ENCODE measurements at regions not wholly inside any gene's neighbourhood (a gene's known extent, or its start where the extent isn't known, plus 50 kb on each side); places are given as distances from the start of the nearest gene placed in this dataset.
"Not testable (repeated sequence)": the region's sequence is repeated elsewhere in the genome, so short reads cannot be mapped to it uniquely, and the experiment has no call there.

- not testable (repeated sequence) for DNase-seq
These were observed 516.3 kb upstream of the API5 start for GRCh38 chr11:42795483-42795882.

DNA sequence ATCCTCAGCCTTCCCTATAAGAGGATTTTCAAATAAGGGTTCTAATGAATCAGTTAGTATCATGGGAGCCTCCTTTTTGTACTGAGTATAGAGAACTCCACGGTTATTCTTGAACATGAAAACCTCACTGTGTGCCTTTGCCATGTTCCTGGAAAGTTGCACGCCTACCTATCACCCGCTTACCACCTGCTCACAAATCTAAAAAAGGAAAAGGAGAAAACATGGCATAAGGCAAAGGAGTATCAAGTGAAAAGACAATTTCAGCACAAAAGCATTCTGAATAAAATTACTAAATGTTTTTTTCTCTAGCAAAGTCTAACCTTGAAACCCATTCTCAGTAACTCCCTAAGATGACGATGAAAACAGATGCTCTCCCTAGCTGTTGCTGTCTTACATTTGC, 511.8 kb upstream of the API5 start:
- DNase-seq = no peak

GRCh38 chr11:42802201-42802899, 509.4 kb upstream of the API5 start:
- DNase-seq = no peak

- DNase-seq = no peak
These were observed 505.6 kb upstream of the API5 start for GRCh38 chr11:42806191-42806590.

GRCh38 chr11:42812361-42812760, 499.4 kb upstream of the API5 start:
- no peak for DNase-seq

DNA sequence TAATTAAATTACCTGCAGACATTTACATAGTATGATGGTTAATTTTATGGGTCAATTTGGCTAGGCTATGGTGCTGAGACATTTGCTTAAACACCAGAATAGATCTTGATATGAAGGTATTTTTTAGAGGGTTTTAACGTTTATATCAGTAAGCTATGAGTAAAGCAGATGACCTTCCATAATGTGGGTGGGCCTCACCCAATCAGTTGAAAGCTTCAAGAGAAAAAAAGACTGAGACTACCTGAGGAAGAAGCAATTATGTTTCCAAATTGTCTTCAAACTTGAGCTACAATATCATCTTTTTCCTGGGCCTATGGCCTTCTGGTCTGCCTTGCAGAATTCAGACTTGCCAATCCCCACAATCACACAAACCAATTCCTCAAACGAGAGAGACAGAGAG, 498.8 kb upstream of the API5 start:
- DNase-seq = no peak

- DNase-seq = no peak
These were observed 495.3 kb upstream of the API5 start for GRCh38 chr11:42816471-42816870.

- DNase-seq = no peak
These were observed 492.7 kb upstream of the API5 start for GRCh38 chr11:42819126-42819525.

DNA sequence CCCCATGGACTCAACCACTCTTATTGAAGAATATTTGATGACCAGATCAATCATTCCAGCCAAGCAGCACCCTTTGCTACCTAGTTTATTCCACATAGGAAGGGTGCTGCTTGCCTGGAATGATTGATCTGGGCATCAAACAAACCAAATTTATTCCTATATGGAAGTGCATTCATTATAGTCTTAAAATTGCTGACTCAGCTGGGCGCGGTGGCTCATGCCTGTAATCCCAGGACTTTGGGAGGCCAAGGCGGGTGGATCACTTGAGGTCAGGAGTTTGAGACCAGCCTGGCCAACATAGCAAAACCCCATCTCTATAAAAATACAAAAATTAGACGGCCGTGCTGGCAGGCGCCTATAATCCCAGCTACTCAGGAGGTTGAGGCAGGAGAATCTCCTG, 489.6 kb upstream of the API5 start:
- not testable (repeated sequence) for DNase-seq

DNA sequence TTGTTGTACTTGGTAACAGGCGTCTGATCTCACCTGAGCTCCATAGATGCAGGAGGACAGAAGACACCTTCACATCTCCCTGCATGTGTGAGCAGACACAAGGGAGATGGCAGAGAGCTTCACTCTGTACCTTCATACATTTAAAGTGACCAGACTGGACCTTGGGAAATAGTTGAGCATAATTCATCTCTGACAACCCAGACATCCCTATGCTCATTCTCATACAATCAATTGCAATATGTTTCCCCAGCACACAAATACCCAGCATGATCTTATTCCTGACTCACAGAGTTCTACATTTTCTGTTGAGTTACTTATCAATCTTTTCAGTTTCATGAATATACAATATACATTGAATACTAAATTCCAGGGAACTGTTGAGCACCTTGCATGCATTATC, 488.2 kb upstream of the API5 start:
- DNase-seq = no peak

DNA sequence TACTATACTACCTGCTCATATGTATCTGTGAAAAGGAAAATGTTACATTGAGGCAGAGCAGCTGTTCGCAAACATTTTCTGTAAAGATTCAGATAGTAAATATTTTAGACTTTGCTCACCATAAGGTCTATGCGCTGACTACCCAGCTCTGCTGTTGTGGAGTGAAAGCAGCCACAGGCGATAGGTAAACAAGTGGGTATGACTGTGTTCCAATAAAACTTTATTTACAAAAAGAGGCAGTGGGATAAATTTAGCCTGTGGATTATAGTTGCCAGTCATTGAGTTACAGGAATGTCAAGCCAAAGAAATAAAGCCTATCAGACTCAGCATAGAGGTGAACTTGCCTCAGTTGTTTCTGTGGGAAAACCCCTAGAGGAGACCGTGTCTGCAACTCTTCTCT, 487.7 kb upstream of the API5 start:
- no peak for DNase-seq

DNA sequence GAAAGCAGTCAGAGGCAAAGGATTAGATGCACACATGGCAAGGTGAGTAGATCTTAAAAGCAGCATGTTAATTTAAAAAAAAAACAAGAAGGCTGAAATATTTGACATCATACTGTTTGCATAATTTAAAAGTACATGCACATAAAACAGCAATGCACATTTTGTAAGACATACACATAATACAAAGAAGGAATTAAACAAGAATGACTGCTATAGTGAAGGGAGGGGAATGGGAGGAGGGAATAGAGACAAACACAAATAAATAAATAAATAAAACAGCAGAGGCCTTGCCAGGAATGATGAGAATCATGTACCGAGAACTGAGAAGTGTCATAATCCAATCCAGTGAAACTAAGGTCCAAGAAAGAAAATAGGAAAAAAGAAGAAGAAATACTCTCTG, 486.2 kb upstream of the API5 start:
- DNase-seq = no peak

- DNase-seq = no peak
These were observed 484.0 kb upstream of the API5 start for GRCh38 chr11:42827845-42828244.

DNA sequence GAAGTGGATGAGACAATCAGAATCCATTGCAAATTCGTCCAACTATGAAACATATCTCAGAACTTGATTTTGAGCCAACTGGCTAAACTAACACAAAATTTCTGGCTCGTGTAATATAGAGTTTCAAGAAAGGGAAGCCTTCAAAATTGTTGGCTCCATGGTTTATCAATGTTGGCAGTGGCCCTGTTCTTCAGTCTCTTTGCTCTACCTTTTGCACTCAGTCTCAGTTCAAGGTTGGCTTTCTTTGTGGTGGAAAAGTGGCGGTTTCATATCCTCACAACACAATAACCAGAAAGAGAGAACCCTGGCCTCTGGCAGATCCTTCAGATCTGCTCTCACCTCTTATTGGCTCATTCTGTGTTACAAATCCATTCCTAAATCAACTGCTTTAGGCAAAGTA, 473.8 kb upstream of the API5 start:
- DNase-seq = no peak

DNA sequence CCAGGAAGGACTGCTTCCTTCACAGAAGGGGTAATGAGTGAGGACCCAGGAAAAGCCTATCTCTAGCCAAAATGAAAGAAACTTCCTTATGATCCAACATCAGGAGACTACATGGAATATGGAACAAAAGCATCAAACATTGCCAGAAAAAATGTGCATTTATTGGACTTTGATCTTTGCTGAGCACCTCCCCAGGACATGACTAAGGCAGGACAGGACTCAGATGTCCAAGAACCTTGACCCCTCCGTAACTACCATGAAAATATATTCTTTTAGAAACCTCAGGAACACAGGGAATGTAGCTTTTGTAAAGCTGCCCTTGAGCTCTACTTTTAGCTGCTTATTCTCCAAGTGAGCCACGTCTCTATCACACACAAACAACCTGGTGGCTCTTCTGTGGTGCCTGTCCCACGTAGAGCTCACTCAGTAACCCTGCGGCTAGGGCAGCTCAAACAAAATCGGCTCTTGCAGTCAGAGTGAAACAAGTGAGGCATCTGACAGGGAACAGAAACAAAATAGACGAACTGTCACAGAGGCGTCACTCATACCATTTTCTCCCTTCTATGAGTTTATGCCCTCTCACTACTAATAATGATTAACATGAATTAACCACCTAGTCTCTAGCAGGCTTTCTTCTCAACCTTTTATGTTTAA, 471.5 kb upstream of the API5 start:
- no peak for DNase-seq

GRCh38 chr11:42840860-42841259, 470.9 kb upstream of the API5 start:
- no peak for DNase-seq

GRCh38 chr11:42841556-42841955, 470.2 kb upstream of the API5 start:
- no peak for DNase-seq

GRCh38 chr11:42849362-42849761, 462.4 kb upstream of the API5 start:
- DNase-seq = no peak

DNA sequence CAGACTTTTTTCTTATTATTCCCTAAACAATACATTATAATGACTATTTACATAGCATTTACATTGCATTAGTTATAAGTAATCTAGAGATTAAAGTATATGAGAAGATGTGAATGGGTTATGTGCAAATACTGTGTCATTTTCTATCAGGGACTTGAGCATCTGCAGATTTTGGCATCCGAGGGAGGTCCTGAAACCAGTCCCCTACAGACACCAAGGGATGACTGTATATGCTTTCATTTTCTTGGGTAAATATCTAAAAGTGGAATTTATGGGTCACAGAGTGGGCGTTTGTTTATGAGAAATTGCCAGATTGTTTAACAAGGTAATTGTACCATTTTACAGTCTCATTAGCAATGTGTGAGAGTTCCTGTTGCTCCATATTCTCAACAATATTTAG, 454.5 kb upstream of the API5 start:
- no peak for DNase-seq

GRCh38 chr11:42870480-42870879, 441.3 kb upstream of the API5 start:
- no peak for DNase-seq

GRCh38 chr11:42873800-42874405, 437.9 kb upstream of the API5 start:
- DNase-seq = not testable (repeated sequence)

DNA sequence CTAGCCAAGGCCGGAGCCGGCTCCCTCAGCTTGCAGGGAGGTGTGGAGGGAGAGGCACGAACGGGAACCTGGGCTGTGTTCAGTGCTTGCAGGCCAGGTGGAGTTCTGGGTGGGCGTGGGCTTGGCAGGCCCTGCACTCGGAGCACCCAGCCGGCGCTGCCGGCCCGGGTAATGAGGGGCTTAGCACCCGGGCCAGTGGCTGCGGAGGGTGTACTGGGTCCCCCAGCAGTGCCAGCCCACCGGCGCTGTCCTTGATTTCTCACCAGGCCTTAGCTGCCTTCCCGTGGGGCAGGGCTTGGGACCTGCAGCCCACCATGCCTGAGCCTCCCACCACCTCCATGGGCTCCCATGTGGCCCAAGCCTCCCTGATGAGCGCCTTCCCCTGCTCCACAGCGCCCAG, 430.5 kb upstream of the API5 start:
- not testable (repeated sequence) for DNase-seq

DNA sequence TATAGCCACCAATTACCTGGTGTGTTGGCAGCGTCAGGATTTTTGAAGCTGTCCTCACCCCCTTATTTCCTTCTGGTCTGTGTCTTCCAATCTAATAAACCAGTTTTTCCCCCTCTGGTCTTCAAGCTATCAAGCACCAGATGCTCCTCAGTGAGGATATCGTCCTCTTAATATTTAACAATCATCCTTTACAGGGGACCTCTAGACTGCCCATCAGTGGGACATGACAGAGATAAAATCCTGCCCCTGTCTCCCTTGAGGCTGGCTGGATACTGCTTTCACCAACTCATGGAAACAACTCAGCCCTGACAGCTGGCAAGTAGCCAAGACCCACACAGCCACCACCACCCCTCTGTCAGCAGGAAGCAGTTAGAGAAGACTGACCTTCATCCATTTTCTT, 421.0 kb upstream of the API5 start:
- DNase-seq = no peak

- no peak for DNase-seq
These were observed 410.7 kb upstream of the API5 start for GRCh38 chr11:42901084-42901483.

DNA sequence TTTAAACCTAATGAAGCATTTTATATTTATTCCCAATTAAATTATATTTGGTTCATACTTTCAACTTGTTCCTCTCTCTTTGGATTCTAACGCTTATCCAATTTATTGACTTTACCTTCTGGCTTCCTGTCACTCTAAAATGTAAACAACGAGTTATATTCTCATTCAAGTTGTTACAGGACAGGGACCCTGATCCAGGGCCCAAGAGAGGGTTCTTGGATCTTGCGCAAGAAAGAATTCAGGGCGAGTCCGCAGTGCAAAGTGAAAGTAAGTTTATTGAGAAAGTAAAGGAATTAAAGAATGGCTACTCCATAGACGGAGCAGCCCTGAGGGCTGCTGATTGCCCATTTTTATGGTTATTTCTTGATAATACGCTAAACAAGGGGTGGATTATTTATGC, 405.6 kb upstream of the API5 start:
- DNase-seq = no peak
